H9 (cell line): ENCODE measurements at regions not wholly inside any gene's neighbourhood (a gene's known extent, or its start where the extent isn't known, plus 50 kb on each side); places are given as distances from the start of the nearest gene placed in this dataset.
"Not testable (repeated sequence)": the region's sequence is repeated elsewhere in the genome, so short reads cannot be mapped to it uniquely, and the experiment has no call there.

Experiments
- DNase-seq: peaks from one replicate; pipeline ENCODE4 v3.0.0-alpha.2; 2017
- H2AFZ ChIP-seq: one replicate; pipeline ENCODE4 v1.6.1; 2013; ENCODE audit warnings: mild to moderate bottlenecking, low read length, control low read depth, moderate library complexity
- H2AK5ac ChIP-seq: 2 replicates; pipeline ENCODE4 v1.6.1; 2013; ENCODE audit warnings: low read length, control low read depth, mixed read lengths; ENCODE audit not compliant: insufficient read length
- H2BK120ac ChIP-seq: one replicate; pipeline ENCODE4 v1.6.1; 2013; ENCODE audit warnings: low read depth, mild to moderate bottlenecking, low read length, control low read depth, inconsistent platforms; ENCODE audit not compliant: poor library complexity, severe bottlenecking
- H2BK12ac ChIP-seq: 2 replicates; pipeline ENCODE4 v1.6.1; 2013; ENCODE audit warnings: low read length, control low read depth, mixed read lengths, low read depth; ENCODE audit not compliant: insufficient read length
- H2BK15ac ChIP-seq: 2 replicates; pipeline ENCODE4 v1.6.1; 2013; ENCODE audit warnings: low read depth, low read length, control low read depth
- H2BK20ac ChIP-seq: one replicate; pipeline ENCODE4 v1.6.1; 2013; ENCODE audit warnings: low read depth, mild to moderate bottlenecking, low read length, control low read depth, inconsistent platforms; ENCODE audit not compliant: poor library complexity, severe bottlenecking
- H2BK5ac ChIP-seq: 2 replicates; pipeline ENCODE4 v1.6.1; 2013; ENCODE audit warnings: low read length, control low read depth, mixed read lengths; ENCODE audit not compliant: insufficient read length
- H3K14ac ChIP-seq: 2 replicates; pipeline ENCODE4 v1.6.1; 2013; ENCODE audit warnings: low read length, control low read depth; ENCODE audit not compliant: insufficient read depth
- H3K18ac ChIP-seq: 2 replicates; pipeline ENCODE4 v1.6.1; 2013; ENCODE audit warnings: low read depth, mild to moderate bottlenecking, mixed read lengths, low read length, control low read depth; ENCODE audit not compliant: insufficient read length
- H3K23ac ChIP-seq: 2 replicates; pipeline ENCODE4 v1.6.1; 2013; ENCODE audit warnings: low read length, control low read depth, mixed read lengths, low read depth; ENCODE audit not compliant: insufficient read length
- H3K23me2 ChIP-seq: 2 replicates; pipeline ENCODE4 v1.6.1; 2013; ENCODE audit warnings: low read depth, mild to moderate bottlenecking, mixed read lengths, low read length, control low read depth; ENCODE audit not compliant: insufficient read length, poor library complexity, severe bottlenecking
- H3K27ac ChIP-seq: 2 replicates; pipeline ENCODE4 v1.5.1; 2013; ENCODE audit warnings: low read length, control low read depth, mixed read lengths, low read depth; ENCODE audit not compliant: insufficient read length
- H3K27me3 ChIP-seq: 2 replicates; pipeline ENCODE4 v1.6.1; 2013; ENCODE audit warnings: low read length, control low read depth, inconsistent platforms; ENCODE audit not compliant: insufficient read depth
- H3K4ac ChIP-seq: 2 replicates; pipeline ENCODE4 v1.6.1; 2013; ENCODE audit warnings: low read depth, mild to moderate bottlenecking, control low read depth, inconsistent platforms, low read length, moderate library complexity
- H3K4me1 ChIP-seq: 2 replicates; pipeline ENCODE4 v1.6.1; 2013; ENCODE audit warnings: low read length, control low read depth, inconsistent platforms; ENCODE audit not compliant: insufficient read depth
- H3K4me2 ChIP-seq: 2 replicates; pipeline ENCODE4 v1.6.1; 2013; ENCODE audit warnings: low read length, control low read depth, mixed read lengths; ENCODE audit not compliant: insufficient read length, insufficient read depth
- H3K56ac ChIP-seq: 2 replicates; pipeline ENCODE4 v1.6.1; 2013; ENCODE audit warnings: low read depth, mild to moderate bottlenecking, mixed read lengths, low read length, control low read depth; ENCODE audit not compliant: insufficient read length
- H3K79me1 ChIP-seq: 2 replicates; pipeline ENCODE4 v1.6.1; 2013; ENCODE audit warnings: low read depth, mild to moderate bottlenecking, moderate library complexity, low read length, control low read depth, inconsistent platforms; ENCODE audit not compliant: insufficient read depth, poor library complexity, severe bottlenecking
- H3K79me2 ChIP-seq: 2 replicates; pipeline ENCODE4 v1.6.1; 2013; ENCODE audit warnings: low read length, control low read depth, inconsistent platforms; ENCODE audit not compliant: insufficient read depth
- H3K9ac ChIP-seq: 2 replicates; pipeline ENCODE4 v1.6.1; 2013; ENCODE audit warnings: low read length, control low read depth, mixed read lengths; ENCODE audit not compliant: insufficient read length; ENCODE audit errors: extremely low read depth
- H3K9me3 ChIP-seq: one replicate; pipeline ENCODE4 v1.6.1; 2013; ENCODE audit warnings: low read depth, low read length, inconsistent platforms; ENCODE audit not compliant: control insufficient read depth
- H3T11ph ChIP-seq: one replicate; pipeline ENCODE4 v1.6.1; 2013; ENCODE audit warnings: mild to moderate bottlenecking, low read length, control low read depth, inconsistent platforms
- H4K20me1 ChIP-seq: one replicate; pipeline ENCODE4 v1.6.1; 2013; ENCODE audit not compliant: control insufficient read depth, insufficient read length, insufficient read depth
- H4K5ac ChIP-seq: 2 replicates; pipeline ENCODE4 v1.6.1; 2013; ENCODE audit warnings: low read depth, mild to moderate bottlenecking, mixed read lengths, low read length, control low read depth; ENCODE audit not compliant: insufficient read length
- H4K8ac ChIP-seq: replicated peaks from 2 replicates; pipeline ENCODE4 v1.6.1; 2013; ENCODE audit warnings: low read length, control low read depth, mixed read lengths, low read depth; ENCODE audit not compliant: insufficient read length
- H4K91ac ChIP-seq: 2 replicates; pipeline ENCODE4 v1.6.1; 2013; ENCODE audit warnings: low read depth, mild to moderate bottlenecking, moderate library complexity, mixed read lengths, low read length, control low read depth; ENCODE audit not compliant: insufficient read length
- H3K27ac Mint-ChIP-seq, 3 experiments: 2 replicates in 2 of 3; 3 replicates in 1 of 3; pipeline ENCODE4 v1.8.0; 2020 to 2021; ENCODE audit warnings: mixed read lengths in 3 of 3, mild to moderate bottlenecking in 1 of 3, moderate library complexity in 1 of 3
- H3K27me3 Mint-ChIP-seq: 2 replicates; pipeline ENCODE4 v1.8.0; 2021; ENCODE audit warnings: low read depth, mild to moderate bottlenecking, moderate library complexity, mixed read lengths
- H3K36me3 Mint-ChIP-seq, 3 experiments: 2 replicates in 2 of 3; 3 replicates in 1 of 3; pipeline ENCODE4 v1.8.0; 2020 to 2021; ENCODE audit warnings: low read depth in 3 of 3, mixed read lengths in 3 of 3; ENCODE audit not compliant: insufficient read depth in 1 of 3
- H3K4me1 Mint-ChIP-seq, 2 experiments: 2 replicates each; pipeline ENCODE4 v1.8.0; 2020; ENCODE audit warnings: mixed read lengths in 2 of 2
- H3K4me3 Mint-ChIP-seq, 2 experiments: 2 replicates in 1 of 2; 3 replicates in 1 of 2; pipeline ENCODE4 v1.8.0; 2020 to 2021; ENCODE audit warnings: mild to moderate bottlenecking in 2 of 2, mixed read lengths in 2 of 2, moderate library complexity in 1 of 2
- H3K9me3 Mint-ChIP-seq, 2 experiments: 2 replicates in 1 of 2; 3 replicates in 1 of 2; pipeline ENCODE4 v1.8.0; 2020; ENCODE audit warnings: mild to moderate bottlenecking in 2 of 2, mixed read lengths in 2 of 2, moderate library complexity in 1 of 2
- WGBS: extraction: QIAGEN DNeasy Blood & Tissue Kit; methylation state at CpG from one replicate; pipeline ENCODE4 v1.1.7; 2013; ENCODE audit warnings: missing lambda C conversion rate, low lambda C conversion rate, mixed read lengths; ENCODE audit not compliant: insufficient read length; ENCODE audit errors: extremely low coverage; 5-methylcytosine and 5-hydroxymethylcytosine counted together

GRCh38 chr1:78203410-78203982, 157.7 kb downstream of the GIPC2 start:
- not testable (repeated sequence) for H3T11ph ChIP-seq, H3K9me3 Mint-ChIP-seq, H3K4me1 ChIP-seq, H3K4me1 Mint-ChIP-seq, H4K5ac ChIP-seq, H2BK5ac ChIP-seq, H3K23ac ChIP-seq, H4K20me1 ChIP-seq, H2AFZ ChIP-seq, H3K23me2 ChIP-seq, DNase-seq, H3K79me2 ChIP-seq, H3K9ac ChIP-seq, H2AK5ac ChIP-seq, H3K14ac ChIP-seq, H3K4me3 Mint-ChIP-seq, H2BK120ac ChIP-seq, H3K4ac ChIP-seq, H2BK20ac ChIP-seq, H3K27me3 ChIP-seq, H3K9me3 ChIP-seq, H3K27ac ChIP-seq, H3K4me2 ChIP-seq, H2BK12ac ChIP-seq, H4K91ac ChIP-seq, H3K56ac ChIP-seq, H3K79me1 ChIP-seq, H3K36me3 Mint-ChIP-seq, H4K8ac ChIP-seq, H2BK15ac ChIP-seq
- peak overlapping the region; percentile 30 for H3K18ac ChIP-seq
- peaks cover 27% of the 10 kb centered on the region for H3K27me3 Mint-ChIP-seq
- H3K27ac Mint-ChIP-seq: peak overlapping the region in 1 of 3 experiments; percentile 79; a peak in 1 of 7 replicates
- WGBS: no CpG with 5 or more reads among the region's 13 CpGs
